HEK293T (cell line): ENCODE measurements at regions not wholly inside any gene's neighbourhood (a gene's known extent, or its start where the extent isn't known, plus 50 kb on each side); places are given as distances from the start of the nearest gene placed in this dataset.

Experiments
- CTCF ChIA-PET: fragments of 350-600 bp; formaldehyde crosslinking; extraction: SDS; loops from one replicate; lab custom pipeline; 2021; ENCODE audit warnings: antibody characterized with exemption, inconsistent platforms; lab: Yijun Ruan, JAX
- POLR2A ChIA-PET: fragments of 350-600 bp; formaldehyde crosslinking; extraction: SDS; loops from one replicate; lab custom pipeline; 2020; ENCODE audit warnings: antibody characterized with exemption, inconsistent platforms; lab: Yijun Ruan, JAX
- DNase-seq: peaks from one replicate; pipeline ENCODE4 v3.0.0; 2012; ENCODE audit warnings: mixed read lengths; ENCODE audit errors: extremely low spot score
- ARNT ChIP-seq: fragments of 450-650 bp; IDR thresholded peaks from 2 replicates; pipeline ENCODE4 v1.6.1; 2017; ENCODE audit warnings: mild to moderate bottlenecking
- BHLHE40 ChIP-seq: fragments of 450-650 bp; IDR thresholded peaks from 2 replicates; pipeline ENCODE4 v1.6.1; 2016; ENCODE audit warnings: mild to moderate bottlenecking, moderate library complexity, borderline replicate concordance
- CTBP1 ChIP-seq: fragments of 450-650 bp; IDR thresholded peaks from 2 replicates; pipeline ENCODE4 v1.6.1; 2016; ENCODE audit warnings: borderline replicate concordance
- ELF4 ChIP-seq: fragments of 450-650 bp; IDR thresholded peaks from 2 replicates; pipeline ENCODE4 v1.6.1; 2017; ENCODE audit warnings: antibody characterized with exemption
- FOXA1 ChIP-seq: fragments of 450-650 bp; IDR thresholded peaks from 2 replicates; pipeline ENCODE4 v1.6.1; 2016; ENCODE audit warnings: mild to moderate bottlenecking
- FOXK2 ChIP-seq: fragments of 450-650 bp; IDR thresholded peaks from 2 replicates; pipeline ENCODE4 v1.6.1; 2016; ENCODE audit warnings: mild to moderate bottlenecking
- FOXM1 ChIP-seq: fragments of 450-650 bp; IDR thresholded peaks from 2 replicates; pipeline ENCODE4 v1.6.1; 2017; ENCODE audit warnings: mild to moderate bottlenecking, borderline replicate concordance
- HDGF ChIP-seq: fragments of 450-650 bp; IDR thresholded peaks from 2 replicates; pipeline ENCODE4 v1.6.1; 2017; ENCODE audit warnings: antibody characterized with exemption, borderline replicate concordance
- L3MBTL2 ChIP-seq: fragments of 450-650 bp; conservative IDR thresholded peaks from 2 replicates; pipeline ENCODE4 v1.6.1; 2016; ENCODE audit warnings: mild to moderate bottlenecking
- LEF1 ChIP-seq: fragments of 450-650 bp; IDR thresholded peaks from 2 replicates; pipeline ENCODE4 v1.6.1; 2017; ENCODE audit warnings: mild to moderate bottlenecking, borderline replicate concordance
- NFRKB ChIP-seq: fragments of 450-650 bp; IDR thresholded peaks from 2 replicates; pipeline ENCODE4 v1.6.1; 2016; ENCODE audit warnings: mild to moderate bottlenecking, moderate library complexity
- SP1 ChIP-seq: fragments of 450-650 bp; IDR thresholded peaks from 2 replicates; pipeline ENCODE4 v1.6.1; 2017
- SUZ12 ChIP-seq: fragments of 450-650 bp; IDR thresholded peaks from 2 replicates; pipeline ENCODE4 v1.6.1; 2016; ENCODE audit warnings: mild to moderate bottlenecking
- TARDBP ChIP-seq: fragments of 450-650 bp; IDR thresholded peaks from 2 replicates; pipeline ENCODE4 v1.6.1; 2016
- ZNF384 ChIP-seq: fragments of 450-650 bp; IDR thresholded peaks from 2 replicates; pipeline ENCODE4 v1.6.1; 2016
- TF ChIP-seq, protein P1 (sequence below): fragments of 450-650 bp; IDR thresholded peaks from 2 replicates; pipeline ENCODE4 v1.6.1; 2016

DNA sequence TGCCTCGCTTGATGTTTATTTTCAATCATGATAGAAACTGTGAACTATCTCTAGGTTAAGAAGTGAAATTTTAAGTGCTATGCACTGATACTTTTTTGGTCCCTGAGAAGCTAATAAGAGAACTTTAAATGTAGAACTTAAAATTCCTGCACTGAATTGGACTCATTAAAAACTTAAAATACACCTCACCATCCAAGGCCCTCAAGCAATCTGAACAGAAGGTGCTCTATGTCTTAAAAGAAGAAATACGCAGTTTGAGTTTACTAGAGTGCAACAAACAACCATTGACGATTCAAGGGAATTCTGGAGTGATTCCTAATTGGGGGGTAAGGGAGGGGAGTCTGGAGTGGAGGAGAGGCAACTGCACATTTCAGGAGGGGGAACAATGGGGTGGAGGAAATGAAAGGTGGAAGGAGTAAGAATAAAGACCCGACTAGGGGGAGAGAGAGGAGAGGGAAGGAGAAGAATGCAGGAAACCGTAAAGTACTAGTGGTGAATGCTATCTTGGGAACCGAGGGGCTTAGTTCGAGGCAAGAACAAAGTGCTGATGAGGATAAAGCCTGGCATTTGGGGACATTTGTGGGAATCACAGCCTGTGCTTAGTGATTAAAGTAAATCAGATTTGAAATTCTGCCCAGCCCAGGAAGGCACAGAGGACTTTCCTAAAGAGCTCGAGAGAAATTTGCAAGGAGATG, 389.7 kb downstream of the AACS start:
- ChIA-PET CTCF (no interaction called here), POLR2A (interaction anchor here (0.7 kb wide), 1 partner anchor 19 kb away, joined by 3 read pairs; no protein-coding TSS in a partner anchor)
- no peak for DNase-seq
- TF ChIP-seq CTBP1 (no peak), HDGF (no peak), ZNF384 (no peak), ARNT (no peak), FOXA1 (no peak), BHLHE40 (no peak), L3MBTL2 (no peak), NFRKB (no peak), SP1 (no peak), SUZ12 (no peak), TARDBP (no peak)
- TF ChIP-seq, protein P1, sequence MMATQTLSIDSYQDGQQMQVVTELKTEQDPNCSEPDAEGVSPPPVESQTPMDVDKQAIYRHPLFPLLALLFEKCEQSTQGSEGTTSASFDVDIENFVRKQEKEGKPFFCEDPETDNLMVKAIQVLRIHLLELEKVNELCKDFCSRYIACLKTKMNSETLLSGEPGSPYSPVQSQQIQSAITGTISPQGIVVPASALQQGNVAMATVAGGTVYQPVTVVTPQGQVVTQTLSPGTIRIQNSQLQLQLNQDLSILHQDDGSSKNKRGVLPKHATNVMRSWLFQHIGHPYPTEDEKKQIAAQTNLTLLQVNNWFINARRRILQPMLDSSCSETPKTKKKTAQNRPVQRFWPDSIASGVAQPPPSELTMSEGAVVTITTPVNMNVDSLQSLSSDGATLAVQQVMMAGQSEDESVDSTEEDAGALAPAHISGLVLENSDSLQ: no peak

DNA sequence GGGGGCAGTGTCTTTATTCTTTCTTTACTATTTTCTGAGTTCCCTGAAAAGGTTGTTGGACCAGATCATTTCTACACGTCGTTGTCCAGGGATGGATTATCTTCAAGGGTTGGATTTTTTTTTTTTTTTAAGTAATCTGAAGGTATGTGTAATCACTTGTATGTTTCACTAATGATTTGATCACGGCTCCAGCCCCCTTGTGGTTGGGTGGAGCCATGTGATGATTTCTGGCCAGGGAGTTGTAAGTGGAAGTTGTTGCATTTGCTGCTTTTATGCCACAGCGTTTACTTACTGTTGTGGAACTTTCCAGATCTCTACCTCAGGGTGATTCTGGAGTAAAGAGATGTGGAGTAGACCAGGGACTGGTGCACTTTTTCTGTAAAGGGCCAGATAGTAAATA, 390.3 kb downstream of the AACS start:
- POLR2A ChIA-PET: no interaction called here
- no peak for DNase-seq
- TF ChIP-seq HDGF (no peak), NFRKB (no peak), FOXM1 (no peak), SP1 (no peak), ZNF384 (no peak), FOXA1 (no peak), SUZ12 (no peak), L3MBTL2 (no peak), TARDBP (no peak), ARNT (no peak), BHLHE40 (no peak), FOXK2 (no peak), ELF4 (no peak), CTBP1 (no peak), LEF1 (no peak)
- TF ChIP-seq, protein P1: no peak
- CTCF ChIA-PET: no interaction called here

DNA sequence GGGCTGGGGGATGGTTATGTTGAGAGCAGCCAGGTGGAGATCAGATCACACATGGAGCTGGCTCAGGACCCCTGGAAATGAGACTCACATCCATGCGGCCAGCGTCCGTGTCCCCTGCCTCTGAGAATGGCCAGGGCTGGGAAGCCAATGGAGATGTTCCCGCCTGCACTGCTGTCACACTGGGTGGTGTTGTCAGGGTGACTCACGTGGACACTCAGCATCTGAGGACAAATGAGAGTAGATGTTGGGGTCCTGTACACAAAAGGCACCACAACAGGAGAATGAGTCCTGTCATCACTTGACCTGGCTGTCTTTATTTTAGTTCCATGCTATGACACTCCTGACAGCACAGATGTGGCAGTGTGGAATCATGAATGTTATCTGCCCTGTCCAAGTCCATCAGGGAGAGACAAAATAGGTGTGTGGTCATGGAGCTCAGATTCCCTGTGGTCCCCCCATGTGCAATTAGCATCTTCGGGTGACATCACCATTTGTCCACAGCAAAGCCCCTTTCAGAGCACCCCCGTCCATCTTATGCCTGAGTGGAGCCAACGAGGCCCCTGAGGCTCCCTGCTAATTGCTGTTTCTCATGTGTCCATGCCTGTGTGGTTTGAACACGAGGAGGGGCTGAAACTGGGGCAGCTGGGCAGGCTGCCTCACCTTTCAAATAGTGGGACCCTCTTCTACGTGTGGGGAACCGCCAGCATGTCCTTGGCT, 393.5 kb downstream of the AACS start:
- ChIA-PET POLR2A (no interaction called here), CTCF (no interaction called here)
- TF ChIP-seq SP1 (no peak), ZNF384 (no peak), FOXM1 (no peak), BHLHE40 (no peak), HDGF (no peak), TARDBP (no peak), LEF1 (no peak), ARNT (no peak)
- TF ChIP-seq, protein P1: no peak
- no peak for DNase-seq

DNA sequence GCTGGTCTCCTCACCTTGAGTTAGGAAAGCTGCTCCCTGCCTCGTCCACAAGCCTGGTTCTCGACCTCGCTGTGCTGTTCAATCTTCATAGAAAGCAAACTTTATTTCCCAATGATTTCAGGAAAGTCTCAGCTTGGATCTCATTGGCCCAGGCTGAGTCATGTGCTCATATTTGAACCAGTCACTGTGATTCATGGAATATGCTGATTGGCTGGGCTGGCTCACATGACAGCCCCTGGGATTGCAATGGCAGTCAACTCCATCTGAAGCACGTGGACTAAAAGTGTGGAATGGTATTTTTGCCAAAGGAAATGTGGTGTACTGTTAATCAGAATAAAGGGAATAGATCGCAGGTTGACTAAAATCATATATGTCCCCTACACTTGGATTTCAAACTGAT, 396.6 kb downstream of the AACS start:
- no peak for DNase-seq
- ChIA-PET POLR2A (no interaction called here), CTCF (no interaction called here)
- TF ChIP-seq LEF1 (no peak), FOXM1 (no peak), TARDBP (no peak), ARNT (no peak), HDGF (no peak), ELF4 (no peak), FOXA1 (no peak), L3MBTL2 (no peak), CTBP1 (no peak), SP1 (no peak), BHLHE40 (no peak), FOXK2 (no peak), ZNF384 (no peak), NFRKB (no peak), SUZ12 (no peak)
- TF ChIP-seq, protein P1: no peak

DNA sequence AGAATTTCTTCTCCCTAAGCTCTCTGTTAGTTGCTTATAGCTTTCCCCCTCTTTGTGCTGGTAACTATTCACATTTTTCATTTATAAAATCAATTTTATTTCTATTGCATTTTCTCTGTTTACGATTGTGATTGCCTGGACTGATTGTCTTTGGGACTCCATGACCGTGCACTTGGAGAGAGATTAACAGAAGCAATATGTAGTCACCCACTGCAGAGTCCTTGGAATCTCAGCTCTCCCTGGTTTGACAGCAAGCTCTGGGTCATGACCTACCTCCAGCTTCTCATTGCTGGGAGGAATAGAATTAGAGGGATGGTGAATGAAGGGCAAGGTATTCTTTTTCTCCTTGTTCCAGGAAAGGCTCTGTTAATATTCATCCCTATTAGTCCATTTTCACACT, 398.2 kb downstream of the AACS start:
- POLR2A ChIA-PET: no interaction called here
- TF ChIP-seq ARNT: no peak
- TF ChIP-seq ZNF384: no peak
- TF ChIP-seq CTBP1: no peak
- no peak for TF ChIP-seq HDGF
- no peak for TF ChIP-seq NFRKB
- no peak for TF ChIP-seq BHLHE40
- TF ChIP-seq LEF1: no peak
- TF ChIP-seq SUZ12: no peak
- TF ChIP-seq FOXM1: no peak
- TF ChIP-seq FOXA1: no peak
- no peak for TF ChIP-seq SP1
- TF ChIP-seq ELF4: no peak
- TF ChIP-seq L3MBTL2: no peak
- no peak for TF ChIP-seq TARDBP
- TF ChIP-seq, protein P1: no peak
- TF ChIP-seq FOXK2: no peak
- DNase-seq: no peak
- CTCF ChIA-PET: no interaction called here
